A549 (cell line): ENCODE measurements at regions not wholly inside any gene's neighbourhood (a gene's known extent, or its start where the extent isn't known, plus 50 kb on each side); places are given as distances from the start of the nearest gene placed in this dataset.

ENCODE experiments used
- ATAC-seq, 2 experiments: fragments of 200-7000 bp in 1 of 2; fragments of >200 bp in 1 of 2; cut with Nextera tagmentation in 1 of 2; cut with Tn5 transposase in 1 of 2; 3 replicates each; pipeline versions ENCODE4 v1.8.0 to v1.9.1; 2018 to 2020; ENCODE audit warnings: mild to moderate bottlenecking in 1 of 2, moderate library complexity in 1 of 2
- CTCF ChIA-PET: fragments of 300-600 bp; sonication (Branson Sonifier 250); formaldehyde crosslinking; extraction: SDS; loops from one replicate; lab custom pipeline; 2021; ENCODE audit warnings: antibody characterized with exemption, inconsistent platforms; lab: Yijun Ruan, JAX
- POLR2A ChIA-PET: fragments of 350-600 bp; formaldehyde crosslinking; extraction: SDS; loops from one replicate; lab custom pipeline; 2021; ENCODE audit warnings: antibody characterized with exemption, inconsistent platforms; lab: Yijun Ruan, JAX
- DNase-seq, 2 experiments: peaks; one replicate each; pipeline versions ENCODE4 v3.0.0 to v3.0.0-alpha.2; 2011 to 2016; ENCODE audit warnings: low read depth in 1 of 2, low spot score in 1 of 2
- FAIRE-seq: peaks from 2 replicates; lab custom pipeline; 2011; peaks lifted over from hg19 to GRCh38; lab: Jason Lieb, UNC
- H3K27ac ChIP-seq, 2 experiments: fragments of >200 bp; sonication (Bioruptor Twin); formaldehyde crosslinking; 3 replicates each; pipeline ENCODE4 v1.5.1; 2016 to 2017
- H3K4me1 ChIP-seq: fragments of >200 bp; sonication (Bioruptor Twin); formaldehyde crosslinking; 3 replicates; pipeline ENCODE4 v1.6.1; 2016
- H3K4me2 ChIP-seq: fragments of >200 bp; sonication (Bioruptor Twin); formaldehyde crosslinking; 3 replicates; pipeline ENCODE4 v1.6.1; 2016
- H3K4me3 ChIP-seq: fragments of >200 bp; sonication (Bioruptor Twin); formaldehyde crosslinking; 3 replicates; pipeline ENCODE4 v1.5.1; 2016
- H3K9me3 ChIP-seq: fragments of >200 bp; sonication (Bioruptor Twin); formaldehyde crosslinking; 3 replicates; pipeline ENCODE4 v1.6.1; 2016
- CBX2 ChIP-seq: fragments of 200-600 bp; sonication (generic); IDR thresholded peaks from 2 replicates; pipeline ENCODE4 v1.6.1; 2016; ENCODE audit warnings: low read depth, mild to moderate bottlenecking, borderline replicate concordance
- CHD2 ChIP-seq: fragments of 150-350 bp; IDR thresholded peaks from 2 replicates; pipeline ENCODE4 v1.6.1; 2014; ENCODE audit warnings: low read length; ENCODE audit not compliant: partially characterized antibody
- CHD4 ChIP-seq: fragments of 200-600 bp; sonication (generic); IDR thresholded peaks from 2 replicates; pipeline ENCODE4 v1.6.1; 2016; ENCODE audit warnings: antibody characterized with exemption, mild to moderate bottlenecking, borderline replicate concordance
- EHF ChIP-seq: fragments of 250-450 bp; sonication (Bioruptor Pico); IDR thresholded peaks from 2 replicates; pipeline ENCODE4 v1.5.0; 2020; ENCODE audit warnings: mild to moderate bottlenecking
- EHMT2 ChIP-seq: fragments of 200-600 bp; sonication (generic); IDR thresholded peaks from 2 replicates; pipeline ENCODE4 v1.6.1; 2016; ENCODE audit warnings: antibody characterized with exemption, low read depth, mild to moderate bottlenecking, moderate library complexity
- FOSB ChIP-seq: fragments of 250-450 bp; sonication (Bioruptor Pico); IDR thresholded peaks from 2 replicates; pipeline ENCODE4 v1.5.0; 2020; ENCODE audit warnings: mild to moderate bottlenecking, moderate library complexity
- FOSL2 ChIP-seq, 2 experiments: fragments of 450-650 bp in 1 of 2; fragments of >200 bp in 1 of 2; sonication (Bioruptor Twin) in 1 of 2; formaldehyde crosslinking; IDR thresholded peaks; 2 replicates each; pipeline versions ENCODE4 v1.5.0 to v1.6.1; 2016 to 2020; ENCODE audit warnings: mild to moderate bottlenecking in 1 of 2, moderate library complexity in 1 of 2
- FOXS1 ChIP-seq: fragments of 250-450 bp; sonication (Bioruptor Pico); IDR thresholded peaks from 2 replicates; pipeline ENCODE4 v1.5.0; 2020; ENCODE audit warnings: mild to moderate bottlenecking, moderate library complexity
- GATA3 ChIP-seq: IDR thresholded peaks from 2 replicates; pipeline ENCODE4 v1.6.1; 2012; ENCODE audit warnings: borderline replicate concordance
- HEYL ChIP-seq: fragments of 250-450 bp; sonication (Bioruptor Pico); IDR thresholded peaks from 2 replicates; pipeline ENCODE4 v1.8.0; 2021; ENCODE audit warnings: mild to moderate bottlenecking, moderate library complexity
- HOXA7 ChIP-seq: fragments of 250-450 bp; sonication (Bioruptor Pico); IDR thresholded peaks from 2 replicates; pipeline ENCODE4 v1.5.0; 2020; ENCODE audit warnings: mild to moderate bottlenecking, moderate library complexity
- HOXB5 ChIP-seq: fragments of 250-450 bp; sonication (Bioruptor Pico); IDR thresholded peaks from 2 replicates; pipeline ENCODE4 v1.5.0; 2020; ENCODE audit warnings: mild to moderate bottlenecking, moderate library complexity
- KDM1A ChIP-seq: fragments of 200-600 bp; sonication (generic); IDR thresholded peaks from 2 replicates; pipeline ENCODE4 v1.6.1; 2016; ENCODE audit warnings: low read depth, mild to moderate bottlenecking
- MAFK ChIP-seq: fragments of 450-650 bp; IDR thresholded peaks from 2 replicates; pipeline ENCODE4 v1.6.1; 2014; ENCODE audit not compliant: partially characterized antibody
- NFE2L2 ChIP-seq: fragments of 150-350 bp; conservative IDR thresholded peaks from 2 replicates; pipeline ENCODE4 v1.6.1; 2014; ENCODE audit warnings: low read length
- POLR2A ChIP-seq: IDR thresholded peaks from 2 replicates; pipeline ENCODE4 v1.6.1; 2012; ENCODE audit warnings: mild to moderate bottlenecking, low read length
- POLR2AphosphoS2 ChIP-seq: conservative IDR thresholded peaks from 2 replicates; pipeline ENCODE4 v1.6.1; 2012; ENCODE audit warnings: low read length, improper control_type of control experiment, inconsistent platforms
- RAD21 ChIP-seq, 2 experiments: fragments of >200 bp in 1 of 2; sonication (Bioruptor Twin) in 1 of 2; formaldehyde crosslinking in 1 of 2; IDR thresholded peaks in 1 of 2; conservative IDR thresholded peaks in 1 of 2; 2 replicates in 1 of 2; 3 replicates in 1 of 2; pipeline ENCODE4 v1.6.1; 2012 to 2018; ENCODE audit warnings: inconsistent platforms in 1 of 2
- RARB ChIP-seq: fragments of 250-450 bp; sonication (Bioruptor Pico); IDR thresholded peaks from 2 replicates; pipeline ENCODE4 v1.8.0; 2021; ENCODE audit warnings: mild to moderate bottlenecking, moderate library complexity
- RCOR1 ChIP-seq: fragments of 150-350 bp; IDR thresholded peaks from 2 replicates; pipeline ENCODE4 v1.6.1; 2014; ENCODE audit warnings: antibody characterized with exemption, low read length, low read depth
- RNF2 ChIP-seq: fragments of 200-600 bp; sonication (generic); IDR thresholded peaks from 2 replicates; pipeline ENCODE4 v1.6.1; 2016; ENCODE audit warnings: low read depth, mild to moderate bottlenecking, antibody characterized with exemption, moderate library complexity, borderline replicate concordance
- SMC3 ChIP-seq: fragments of >200 bp; sonication (Bioruptor Twin); formaldehyde crosslinking; IDR thresholded peaks from 3 replicates; pipeline ENCODE4 v1.6.1; 2018; ENCODE audit warnings: inconsistent platforms
- ZC3H11A ChIP-seq: fragments of 450-650 bp; IDR thresholded peaks from 2 replicates; pipeline ENCODE4 v1.6.1; 2014; ENCODE audit warnings: antibody characterized with exemption, mild to moderate bottlenecking
- ZSCAN20 ChIP-seq: fragments of 250-450 bp; sonication (Bioruptor Pico); IDR thresholded peaks from 2 replicates; pipeline ENCODE4 v1.8.0; 2022; ENCODE audit warnings: mild to moderate bottlenecking, moderate library complexity
- WGBS: methylation state at CpG from one replicate; pipeline ENCODE4 v1.1.6; 2017; ENCODE audit errors: missing lambda C conversion rate; 5-methylcytosine and 5-hydroxymethylcytosine counted together
- TF ChIP-seq, protein P1 (sequence below): fragments of 450-650 bp; IDR thresholded peaks from 2 replicates; pipeline ENCODE4 v1.6.1; 2014; ENCODE audit warnings: antibody characterized with exemption
- TF ChIP-seq, protein P2 (sequence below): fragments of >200 bp; sonication (Bioruptor Twin); formaldehyde crosslinking; IDR thresholded peaks from 3 replicates; pipeline ENCODE4 v1.6.1; 2016
- TF ChIP-seq, protein P3 (sequence below): IDR thresholded peaks from 2 replicates; pipeline ENCODE4 v1.6.1; 2012; ENCODE audit warnings: low read depth, borderline replicate concordance
- TF ChIP-seq, protein P4 (sequence below): fragments of 150-350 bp; IDR thresholded peaks from 2 replicates; pipeline ENCODE4 v1.6.1; 2014; ENCODE audit warnings: low read depth, mild to moderate bottlenecking, low read length

DNA sequence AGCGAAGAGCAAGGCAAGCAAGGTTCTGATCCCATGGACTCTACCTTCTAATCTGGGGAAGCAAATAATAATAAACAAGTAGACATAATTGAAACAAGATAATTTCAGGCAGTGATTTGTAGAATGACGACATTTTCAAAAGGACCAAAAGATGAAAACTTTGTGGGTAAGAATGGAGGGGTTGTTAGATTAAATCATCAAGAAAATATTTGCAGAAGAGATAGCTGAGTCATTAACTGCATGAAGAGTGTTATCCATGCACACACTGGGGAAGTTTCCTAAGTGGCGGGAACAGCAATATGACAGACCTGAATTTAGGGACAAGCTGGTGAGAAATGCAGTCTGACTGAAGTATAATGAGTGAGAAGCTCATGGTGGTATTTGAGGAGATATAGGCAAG, 583.1 kb upstream of the RGS18 start:
- ChIA-PET POLR2A (no interaction called here), CTCF (no interaction called here)
- FAIRE-seq = no peak
- Histone ChIP-seq H3K4me1 (0 out of 3 replicates have a peak, but pooled peaks cover 4% of the 10 kb centered on the region), H3K4me3 (no peak overlapping the region), H3K9me3 (no peaks in the 10 kb centered on the region), H3K27ac (no peak overlapping the region), H3K4me2 (no peak overlapping the region)
- no peak for ATAC-seq
- no peak for DNase-seq
- 65% methylated on average over 3 of the region's 3 CpGs for WGBS
- TF ChIP-seq FOSL2 (IDR thresholded peaks at IDR 0.05) (no peak), FOSL2 (CRISPR knock-in tag; IDR thresholded peaks at IDR 0.05) (no peak), NFE2L2 (no peak), RCOR1 (no peak), SMC3 (no peak)
- TF ChIP-seq, protein P1, sequence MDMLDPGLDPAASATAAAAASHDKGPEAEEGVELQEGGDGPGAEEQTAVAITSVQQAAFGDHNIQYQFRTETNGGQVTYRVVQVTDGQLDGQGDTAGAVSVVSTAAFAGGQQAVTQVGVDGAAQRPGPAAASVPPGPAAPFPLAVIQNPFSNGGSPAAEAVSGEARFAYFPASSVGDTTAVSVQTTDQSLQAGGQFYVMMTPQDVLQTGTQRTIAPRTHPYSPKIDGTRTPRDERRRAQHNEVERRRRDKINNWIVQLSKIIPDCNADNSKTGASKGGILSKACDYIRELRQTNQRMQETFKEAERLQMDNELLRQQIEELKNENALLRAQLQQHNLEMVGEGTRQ = no peak

DNA sequence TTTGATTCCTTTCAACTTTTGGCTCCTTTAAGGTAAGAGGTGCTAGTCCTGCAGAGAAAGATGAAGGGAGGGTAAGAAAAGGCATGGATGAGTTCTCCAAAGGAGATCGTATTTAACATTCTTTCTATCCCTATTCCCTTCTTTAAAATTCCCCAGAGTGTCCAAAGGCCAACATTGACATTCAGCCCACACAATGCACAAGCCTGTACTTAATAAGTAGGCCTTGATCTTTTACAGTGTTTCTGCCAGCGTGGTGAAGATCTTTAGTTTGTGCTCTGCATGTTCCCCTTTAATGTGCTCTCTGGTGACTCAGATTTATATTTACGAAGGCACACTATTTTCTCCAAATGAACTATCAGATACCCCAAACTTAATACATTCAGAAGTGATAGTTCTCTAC, 582.5 kb upstream of the RGS18 start:
- Histone ChIP-seq H3K9me3 (no peaks in the 10 kb centered on the region), H3K27ac (no peak overlapping the region), H3K4me3 (no peak overlapping the region)
- ATAC-seq = no peak
- TF ChIP-seq, protein P2, sequence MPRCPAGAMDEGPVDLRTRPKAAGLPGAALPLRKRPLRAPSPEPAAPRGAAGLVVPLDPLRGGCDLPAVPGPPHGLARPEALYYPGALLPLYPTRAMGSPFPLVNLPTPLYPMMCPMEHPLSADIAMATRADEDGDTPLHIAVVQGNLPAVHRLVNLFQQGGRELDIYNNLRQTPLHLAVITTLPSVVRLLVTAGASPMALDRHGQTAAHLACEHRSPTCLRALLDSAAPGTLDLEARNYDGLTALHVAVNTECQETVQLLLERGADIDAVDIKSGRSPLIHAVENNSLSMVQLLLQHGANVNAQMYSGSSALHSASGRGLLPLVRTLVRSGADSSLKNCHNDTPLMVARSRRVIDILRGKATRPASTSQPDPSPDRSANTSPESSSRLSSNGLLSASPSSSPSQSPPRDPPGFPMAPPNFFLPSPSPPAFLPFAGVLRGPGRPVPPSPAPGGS = no peak
- TF ChIP-seq FOSB (no peak), HOXB5 (CRISPR knock-in tag) (no peak), ZSCAN20 (CRISPR knock-in tag) (no peak), HOXA7 (CRISPR knock-in tag) (no peak), FOXS1 (CRISPR knock-in tag) (no peak), ZC3H11A (no peak), EHMT2 (no peak), CBX2 (no peak), MAFK (no peak), RAD21 (conservative IDR thresholded peaks at IDR 0.05 in 1 of 2, IDR thresholded peaks at IDR 0.05 in 1 of 2) (no peak)
- TF ChIP-seq, protein P3, sequence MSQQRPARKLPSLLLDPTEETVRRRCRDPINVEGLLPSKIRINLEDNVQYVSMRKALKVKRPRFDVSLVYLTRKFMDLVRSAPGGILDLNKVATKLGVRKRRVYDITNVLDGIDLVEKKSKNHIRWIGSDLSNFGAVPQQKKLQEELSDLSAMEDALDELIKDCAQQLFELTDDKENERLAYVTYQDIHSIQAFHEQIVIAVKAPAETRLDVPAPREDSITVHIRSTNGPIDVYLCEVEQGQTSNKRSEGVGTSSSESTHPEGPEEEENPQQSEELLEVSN = no peak
- TF ChIP-seq, all 56 proteins: peak for 0
- H3K4me1 ChIP-seq = 0 out of 3 replicates have a peak, but pooled peaks cover 4% of the 10 kb centered on the region
- ChIA-PET CTCF (interaction anchor here (1.2 kb wide), 1 partner anchor 9 kb away, joined by 3 read pairs; no protein-coding TSS in a partner anchor), POLR2A (no interaction called here)
- 50% methylated on average over 3 of the region's 3 CpGs for WGBS
- DNase-seq (no peak), FAIRE-seq (no peak)
- H3K4me2 ChIP-seq = no peak overlapping the region

DNA sequence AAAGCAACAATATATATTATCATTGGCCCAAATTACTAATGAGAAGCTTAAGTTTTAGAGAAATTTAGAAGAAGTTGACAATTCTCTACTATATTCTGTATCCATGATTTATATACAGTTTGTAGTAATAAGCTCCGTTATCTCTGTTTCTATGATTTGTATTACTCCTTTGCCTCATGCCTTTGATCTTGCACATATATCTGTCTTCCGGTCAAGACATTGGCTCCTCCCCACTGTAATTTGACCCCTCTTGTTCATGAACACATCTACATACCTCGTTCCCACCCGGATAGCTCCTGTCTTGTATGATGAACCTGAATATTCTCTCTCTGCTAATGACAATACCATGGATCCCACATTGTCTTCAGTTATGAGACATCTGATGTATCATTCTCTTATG, 581.0 kb upstream of the RGS18 start:
- 80% methylated on average over 4 of the region's 4 CpGs for WGBS
- FAIRE-seq = no peak
- POLR2A ChIA-PET = no interaction called here
- no peak for DNase-seq
- TF ChIP-seq GATA3 = no peak
- no peak for TF ChIP-seq RNF2
- TF ChIP-seq NFE2L2 = no peak
- no peak for TF ChIP-seq HOXA7 (CRISPR knock-in tag)
- TF ChIP-seq ZSCAN20 (CRISPR knock-in tag) = no peak
- TF ChIP-seq POLR2A = no peak
- TF ChIP-seq, protein P4, sequence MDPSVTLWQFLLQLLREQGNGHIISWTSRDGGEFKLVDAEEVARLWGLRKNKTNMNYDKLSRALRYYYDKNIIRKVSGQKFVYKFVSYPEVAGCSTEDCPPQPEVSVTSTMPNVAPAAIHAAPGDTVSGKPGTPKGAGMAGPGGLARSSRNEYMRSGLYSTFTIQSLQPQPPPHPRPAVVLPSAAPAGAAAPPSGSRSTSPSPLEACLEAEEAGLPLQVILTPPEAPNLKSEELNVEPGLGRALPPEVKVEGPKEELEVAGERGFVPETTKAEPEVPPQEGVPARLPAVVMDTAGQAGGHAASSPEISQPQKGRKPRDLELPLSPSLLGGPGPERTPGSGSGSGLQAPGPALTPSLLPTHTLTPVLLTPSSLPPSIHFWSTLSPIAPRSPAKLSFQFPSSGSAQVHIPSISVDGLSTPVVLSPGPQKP = no peak
- no peak for TF ChIP-seq CHD4
- no peak for TF ChIP-seq FOSB
- TF ChIP-seq RARB = no peak
- TF ChIP-seq CHD2 = no peak
- no peak for TF ChIP-seq FOXS1 (CRISPR knock-in tag)
- no peak for TF ChIP-seq SMC3
- TF ChIP-seq MAFK = no peak
- TF ChIP-seq HEYL (CRISPR knock-in tag) = no peak
- no peak for TF ChIP-seq KDM1A
- TF ChIP-seq ZC3H11A = no peak
- no peak for TF ChIP-seq POLR2AphosphoS2
- TF ChIP-seq, protein P2 = no peak
- TF ChIP-seq EHF (CRISPR knock-in tag) = no peak
- H3K4me3 ChIP-seq = no peak overlapping the region
- H3K9me3 ChIP-seq = no peaks in the 10 kb centered on the region
- 0 out of 3 replicates have a peak, but pooled peaks cover 4% of the 10 kb centered on the region for H3K4me1 ChIP-seq
- H3K4me2 ChIP-seq = no peak overlapping the region
- ATAC-seq = no peak
- CTCF ChIA-PET = no interaction called here
- H3K27ac ChIP-seq = no peak overlapping the region
